Keratinocyte (primary cell): ENCODE measurements at regions not wholly inside any gene's neighbourhood (a gene's known extent, or its start where the extent isn't known, plus 50 kb on each side); places are given as distances from the start of the nearest gene placed in this dataset.

Experiments
- DNase-seq: peaks from one replicate; pipeline ENCODE4 v3.0.0-alpha.2; 2011; ENCODE audit warnings: low read depth, missing footprints, low spot score
- FAIRE-seq: peaks from 2 replicates; lab custom pipeline; 2011; peaks lifted over from hg19 to GRCh38; lab: Jason Lieb, UNC
- H2AFZ ChIP-seq: 2 replicates; pipeline ENCODE4 v1.6.0; 2012; ENCODE audit warnings: low read length, control low read depth, inconsistent platforms; ENCODE audit not compliant: control insufficient read depth
- H3K27ac ChIP-seq: 2 replicates; pipeline ENCODE4 v1.5.1; 2011; ENCODE audit warnings: low read length; ENCODE audit not compliant: control insufficient read depth, insufficient read depth
- H3K27me3 ChIP-seq: 3 replicates; pipeline ENCODE4 v1.6.0; 2011; ENCODE audit warnings: low read length; ENCODE audit not compliant: control insufficient read depth, insufficient read depth; ENCODE audit errors: extremely low read depth
- H3K36me3 ChIP-seq, 2 experiments: 2 replicates in 1 of 2; 3 replicates in 1 of 2; pipeline ENCODE4 v1.5.1; 2011; ENCODE audit warnings: low read length in 2 of 2, mild to moderate bottlenecking in 1 of 2; ENCODE audit not compliant: control insufficient read depth in 2 of 2, insufficient read depth in 2 of 2; ENCODE audit errors: extremely low read depth in 1 of 2
- H3K4me1 ChIP-seq: 3 replicates; pipeline ENCODE4 v1.5.1; 2011; ENCODE audit warnings: low read length; ENCODE audit not compliant: control insufficient read depth, insufficient read depth; ENCODE audit errors: extremely low read depth
- H3K4me2 ChIP-seq: 3 replicates; pipeline ENCODE4 v1.6.0; 2011; ENCODE audit warnings: low read depth, low read length; ENCODE audit not compliant: control insufficient read depth, insufficient read depth; ENCODE audit errors: extremely low read depth
- H3K4me3 ChIP-seq, 3 experiments: fragments of 200-600 bp in 1 of 3; sonication (generic) in 1 of 3; 2 replicates in 2 of 3; 3 replicates in 1 of 3; pipeline ENCODE4 v1.5.1; 2011 to 2016; ENCODE audit warnings: low read length in 3 of 3, mild to moderate bottlenecking in 3 of 3, control low read depth in 2 of 3, inconsistent platforms in 1 of 3, low read depth in 1 of 3, mixed read lengths in 1 of 3, mixed run types in 1 of 3, moderate library complexity in 1 of 3; ENCODE audit not compliant: control insufficient read depth in 2 of 3, insufficient read depth in 2 of 3; ENCODE audit errors: extremely low read depth in 1 of 3
- H3K79me2 ChIP-seq: 2 replicates; pipeline ENCODE4 v1.6.0; 2012; ENCODE audit warnings: low read length; ENCODE audit not compliant: control insufficient read depth, insufficient read depth
- H3K9ac ChIP-seq: 3 replicates; pipeline ENCODE4 v1.6.0; 2011; ENCODE audit warnings: low read length; ENCODE audit not compliant: control insufficient read depth, insufficient read depth; ENCODE audit errors: extremely low read depth
- H3K9me1 ChIP-seq: 3 replicates; pipeline ENCODE4 v1.6.0; 2011; ENCODE audit warnings: low read length; ENCODE audit not compliant: control insufficient read depth, insufficient read depth; ENCODE audit errors: extremely low read depth
- H3K9me3 ChIP-seq: 2 replicates; pipeline ENCODE4 v1.5.1; 2012; ENCODE audit warnings: low read depth, low read length; ENCODE audit not compliant: control insufficient read depth
- H4K20me1 ChIP-seq: 3 replicates; pipeline ENCODE4 v1.6.0; 2011; ENCODE audit warnings: low read length; ENCODE audit not compliant: control insufficient read depth, insufficient read depth; ENCODE audit errors: extremely low read depth
- CTCF ChIP-seq, 3 experiments: IDR thresholded peaks in 1 of 3; conservative IDR thresholded peaks in 1 of 3; optimal IDR thresholded peaks in 1 of 3; 2 replicates in 2 of 3; 3 replicates in 1 of 3; pipeline versions ENCODE3 to v1.5.1; 2011; ENCODE audit warnings: low read length in 3 of 3, mild to moderate bottlenecking in 3 of 3, moderate library complexity in 2 of 3, control low read depth in 1 of 3, inconsistent platforms in 1 of 3; ENCODE audit not compliant: insufficient read depth in 2 of 3; ENCODE audit errors: extremely low read depth in 1 of 3
- EZH2 ChIP-seq: IDR thresholded peaks from one replicate; pipeline ENCODE4 v1.6.1; 2012; ENCODE audit warnings: inconsistent platforms, mild to moderate bottlenecking, low read length, moderate library complexity
- dilution Hi-C: fragments of 300-500 bp; cut with MboI; formaldehyde crosslinking; loops from one replicate; pipeline ENCODE4 v1.7.0; 2020; ENCODE audit warnings: low sequenced_read_pairs; ENCODE audit not compliant: extremely low pct_ligation_motif_present

GRCh38 chr20:52869276-52869675 lies 102.9 kb upstream of the TSHZ2 start:
- no peaks in the 10 kb centered on the region for H3K79me2 ChIP-seq
- no peak overlapping the region for H3K4me3 ChIP-seq
- no peaks in the 10 kb centered on the region for H4K20me1 ChIP-seq
- TF ChIP-seq CTCF (optimal IDR thresholded peaks at IDR 0.05 in 1 of 3, IDR thresholded peaks at IDR 0.05 in 1 of 3, conservative IDR thresholded peaks at IDR 0.05 in 1 of 3; ENCODE audit: extremely low read depth in 1 of 3, insufficient read depth in 2 of 3, low read length in 3 of 3) (no peak), EZH2 (no peak)
- H2AFZ ChIP-seq, result no peak overlapping the region
- H3K4me2 ChIP-seq, result no peak overlapping the region
- H3K9ac ChIP-seq, result no peak overlapping the region
- no peaks in the 10 kb centered on the region for H3K27me3 ChIP-seq
- DNase-seq, result no peak
- H3K4me1 ChIP-seq, result peaks cover 3% of the 10 kb centered on the region
- no peaks in the 10 kb centered on the region for H3K9me3 ChIP-seq
- dilution Hi-C loops, result no loop called here
- no peak overlapping the region for H3K27ac ChIP-seq
- no peaks in the 10 kb centered on the region for H3K36me3 ChIP-seq
- H3K9me1 ChIP-seq, result no peaks in the 10 kb centered on the region
- no peak for FAIRE-seq

- Histone ChIP-seq H3K4me2 (no peak overlapping the region), H4K20me1 (no peaks in the 10 kb centered on the region), H3K4me3 (no peak overlapping the region), H3K4me1 (peaks cover 3% of the 10 kb centered on the region), H3K79me2 (no peaks in the 10 kb centered on the region), H2AFZ (no peak overlapping the region), H3K36me3 (no peaks in the 10 kb centered on the region), H3K27ac (no peak overlapping the region), H3K9me3 (no peaks in the 10 kb centered on the region), H3K27me3 (no peaks in the 10 kb centered on the region), H3K9me1 (no peaks in the 10 kb centered on the region), H3K9ac (no peak overlapping the region)
- dilution Hi-C loops, result no loop called here
- DNase-seq (no peak), FAIRE-seq (no peak)
- TF ChIP-seq CTCF (optimal IDR thresholded peaks at IDR 0.05 in 1 of 3, IDR thresholded peaks at IDR 0.05 in 1 of 3, conservative IDR thresholded peaks at IDR 0.05 in 1 of 3; ENCODE audit: extremely low read depth in 1 of 3, insufficient read depth in 2 of 3, low read length in 3 of 3) (no peak), EZH2 (no peak)
Observed at GRCh38 chr20:52867305-52867704, 104.9 kb upstream of the TSHZ2 start.
